H1 (cell line): ENCODE measurements at regions not wholly inside any gene's neighbourhood (a gene's known extent, or its start where the extent isn't known, plus 50 kb on each side); places are given as distances from the start of the nearest gene placed in this dataset.

Experiments
- CREB1 ChIP-seq: IDR thresholded peaks from 2 replicates; pipeline ENCODE4 v1.6.1; 2012; ENCODE audit warnings: inconsistent platforms
- TF ChIP-seq, protein P1 (sequence below): fragments of 300-600 bp; sonication (generic); IDR thresholded peaks from 2 replicates; pipeline ENCODE4 v1.7.1; 2012; ENCODE audit warnings: low read length, moderate library complexity, mild to moderate bottlenecking, inconsistent platforms; ENCODE audit not compliant: insufficient replicate concordance

DNA sequence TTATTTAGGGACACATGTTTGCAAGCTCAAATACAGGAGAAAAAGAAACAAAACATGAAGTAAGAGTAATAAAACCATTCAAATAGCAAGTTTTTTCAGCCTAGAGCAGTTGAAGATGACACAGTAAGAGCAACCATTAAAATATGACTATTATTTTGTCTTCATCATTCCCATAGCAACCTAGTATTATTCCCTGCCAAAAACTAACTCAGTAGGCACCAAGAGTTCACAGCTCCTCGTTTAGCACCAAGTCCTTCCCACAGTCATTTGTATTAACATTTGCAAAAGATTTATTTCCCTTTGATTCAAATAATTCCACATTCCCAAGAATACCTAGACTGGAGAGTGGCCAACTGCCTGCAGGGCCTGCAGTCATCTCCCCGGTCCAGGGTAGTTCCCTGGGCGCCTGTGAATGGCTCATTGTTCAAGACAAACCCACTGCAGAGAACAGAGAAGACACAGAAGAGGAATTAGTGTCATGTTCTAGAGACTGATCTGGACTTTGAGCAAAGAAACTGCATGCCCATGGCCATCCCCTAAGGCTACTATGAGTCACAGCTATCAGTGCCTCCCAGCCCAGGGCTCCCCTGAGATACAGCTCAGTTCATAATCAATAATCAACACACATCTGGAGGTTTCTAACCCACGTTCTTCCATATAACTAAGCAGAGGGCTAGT, 139.1 kb upstream of the MAP3K1 start (continued):
- TF ChIP-seq, protein P1, sequence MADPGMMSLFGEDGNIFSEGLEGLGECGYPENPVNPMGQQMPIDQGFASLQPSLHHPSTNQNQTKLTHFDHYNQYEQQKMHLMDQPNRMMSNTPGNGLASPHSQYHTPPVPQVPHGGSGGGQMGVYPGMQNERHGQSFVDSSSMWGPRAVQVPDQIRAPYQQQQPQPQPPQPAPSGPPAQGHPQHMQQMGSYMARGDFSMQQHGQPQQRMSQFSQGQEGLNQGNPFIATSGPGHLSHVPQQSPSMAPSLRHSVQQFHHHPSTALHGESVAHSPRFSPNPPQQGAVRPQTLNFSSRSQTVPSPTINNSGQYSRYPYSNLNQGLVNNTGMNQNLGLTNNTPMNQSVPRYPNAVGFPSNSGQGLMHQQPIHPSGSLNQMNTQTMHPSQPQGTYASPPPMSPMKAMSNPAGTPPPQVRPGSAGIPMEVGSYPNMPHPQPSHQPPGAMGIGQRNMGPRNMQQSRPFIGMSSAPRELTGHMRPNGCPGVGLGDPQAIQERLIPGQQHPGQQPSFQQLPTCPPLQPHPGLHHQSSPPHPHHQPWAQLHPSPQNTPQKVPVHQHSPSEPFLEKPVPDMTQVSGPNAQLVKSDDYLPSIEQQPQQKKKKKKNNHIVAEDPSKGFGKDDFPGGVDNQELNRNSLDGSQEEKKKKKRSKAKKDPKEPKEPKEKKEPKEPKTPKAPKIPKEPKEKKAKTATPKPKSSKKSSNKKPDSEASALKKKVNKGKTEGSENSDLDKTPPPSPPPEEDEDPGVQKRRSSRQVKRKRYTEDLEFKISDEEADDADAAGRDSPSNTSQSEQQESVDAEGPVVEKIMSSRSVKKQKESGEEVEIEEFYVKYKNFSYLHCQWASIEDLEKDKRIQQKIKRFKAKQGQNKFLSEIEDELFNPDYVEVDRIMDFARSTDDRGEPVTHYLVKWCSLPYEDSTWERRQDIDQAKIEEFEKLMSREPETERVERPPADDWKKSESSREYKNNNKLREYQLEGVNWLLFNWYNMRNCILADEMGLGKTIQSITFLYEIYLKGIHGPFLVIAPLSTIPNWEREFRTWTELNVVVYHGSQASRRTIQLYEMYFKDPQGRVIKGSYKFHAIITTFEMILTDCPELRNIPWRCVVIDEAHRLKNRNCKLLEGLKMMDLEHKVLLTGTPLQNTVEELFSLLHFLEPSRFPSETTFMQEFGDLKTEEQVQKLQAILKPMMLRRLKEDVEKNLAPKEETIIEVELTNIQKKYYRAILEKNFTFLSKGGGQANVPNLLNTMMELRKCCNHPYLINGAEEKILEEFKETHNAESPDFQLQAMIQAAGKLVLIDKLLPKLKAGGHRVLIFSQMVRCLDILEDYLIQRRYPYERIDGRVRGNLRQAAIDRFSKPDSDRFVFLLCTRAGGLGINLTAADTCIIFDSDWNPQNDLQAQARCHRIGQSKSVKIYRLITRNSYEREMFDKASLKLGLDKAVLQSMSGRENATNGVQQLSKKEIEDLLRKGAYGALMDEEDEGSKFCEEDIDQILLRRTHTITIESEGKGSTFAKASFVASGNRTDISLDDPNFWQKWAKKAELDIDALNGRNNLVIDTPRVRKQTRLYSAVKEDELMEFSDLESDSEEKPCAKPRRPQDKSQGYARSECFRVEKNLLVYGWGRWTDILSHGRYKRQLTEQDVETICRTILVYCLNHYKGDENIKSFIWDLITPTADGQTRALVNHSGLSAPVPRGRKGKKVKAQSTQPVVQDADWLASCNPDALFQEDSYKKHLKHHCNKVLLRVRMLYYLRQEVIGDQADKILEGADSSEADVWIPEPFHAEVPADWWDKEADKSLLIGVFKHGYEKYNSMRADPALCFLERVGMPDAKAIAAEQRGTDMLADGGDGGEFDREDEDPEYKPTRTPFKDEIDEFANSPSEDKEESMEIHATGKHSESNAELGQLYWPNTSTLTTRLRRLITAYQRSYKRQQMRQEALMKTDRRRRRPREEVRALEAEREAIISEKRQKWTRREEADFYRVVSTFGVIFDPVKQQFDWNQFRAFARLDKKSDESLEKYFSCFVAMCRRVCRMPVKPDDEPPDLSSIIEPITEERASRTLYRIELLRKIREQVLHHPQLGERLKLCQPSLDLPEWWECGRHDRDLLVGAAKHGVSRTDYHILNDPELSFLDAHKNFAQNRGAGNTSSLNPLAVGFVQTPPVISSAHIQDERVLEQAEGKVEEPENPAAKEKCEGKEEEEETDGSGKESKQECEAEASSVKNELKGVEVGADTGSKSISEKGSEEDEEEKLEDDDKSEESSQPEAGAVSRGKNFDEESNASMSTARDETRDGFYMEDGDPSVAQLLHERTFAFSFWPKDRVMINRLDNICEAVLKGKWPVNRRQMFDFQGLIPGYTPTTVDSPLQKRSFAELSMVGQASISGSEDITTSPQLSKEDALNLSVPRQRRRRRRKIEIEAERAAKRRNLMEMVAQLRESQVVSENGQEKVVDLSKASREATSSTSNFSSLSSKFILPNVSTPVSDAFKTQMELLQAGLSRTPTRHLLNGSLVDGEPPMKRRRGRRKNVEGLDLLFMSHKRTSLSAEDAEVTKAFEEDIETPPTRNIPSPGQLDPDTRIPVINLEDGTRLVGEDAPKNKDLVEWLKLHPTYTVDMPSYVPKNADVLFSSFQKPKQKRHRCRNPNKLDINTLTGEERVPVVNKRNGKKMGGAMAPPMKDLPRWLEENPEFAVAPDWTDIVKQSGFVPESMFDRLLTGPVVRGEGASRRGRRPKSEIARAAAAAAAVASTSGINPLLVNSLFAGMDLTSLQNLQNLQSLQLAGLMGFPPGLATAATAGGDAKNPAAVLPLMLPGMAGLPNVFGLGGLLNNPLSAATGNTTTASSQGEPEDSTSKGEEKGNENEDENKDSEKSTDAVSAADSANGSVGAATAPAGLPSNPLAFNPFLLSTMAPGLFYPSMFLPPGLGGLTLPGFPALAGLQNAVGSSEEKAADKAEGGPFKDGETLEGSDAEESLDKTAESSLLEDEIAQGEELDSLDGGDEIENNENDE, result no peak
- no peak for TF ChIP-seq CREB1
- TF ChIP-seq, all 59 proteins: peak for 0
